K562 (cell line): ENCODE measurements at regions not wholly inside any gene's neighbourhood (a gene's known extent, or its start where the extent isn't known, plus 50 kb on each side); places are given as distances from the start of the nearest gene placed in this dataset.
A peak's percentile ranks its signal among the peaks of the same experiment; 100 is the strongest.
"Not testable (repeated sequence)": the region's sequence is repeated elsewhere in the genome, so short reads cannot be mapped to it uniquely, and the experiment has no call there.

Source experiments
- ATAC-seq: fragments of 200-7000 bp; cut with Tn5 transposase; 3 replicates; pipeline ENCODE4 v1.9.1; 2020; ENCODE audit warnings: moderate library complexity
- BruUV-seq: library from RNA; stranded (reverse); fragments of 400-500 nt; replicated peaks from 2 replicates; lab custom pipeline; 2021; lab: Mats Ljungman, UMichigan
- CTCF ChIA-PET: fragments of 300-600 bp; formaldehyde crosslinking; extraction: SDS; loops from one replicate; lab custom pipeline; 2021; ENCODE audit warnings: low intra/inter-chr PET ratio; lab: Yijun Ruan, JAX
- POLR2A ChIA-PET: fragments of 300-600, 350-650 bp; sonication (Branson Sonifier 250); formaldehyde crosslinking; extraction: SDS; loops from one replicate; lab custom pipeline; 2021; ENCODE audit warnings: antibody characterized with exemption, inconsistent platforms; lab: Yijun Ruan, JAX
- DNase-seq, 4 experiments: peaks; one replicate each; pipeline versions ENCODE4 v3.0.0 to v3.0.0-alpha.2; 2011 to 2018; ENCODE audit warnings: low spot score in 3 of 4, mixed read lengths in 3 of 4; ENCODE audit errors: extremely low read depth in 1 of 4
- FAIRE-seq: peaks from 2 replicates; lab custom pipeline; 2011; peaks lifted over from hg19 to GRCh38; lab: Jason Lieb, UNC
- H2AFZ ChIP-seq: 2 replicates; pipeline ENCODE4 v1.6.0; 2011; ENCODE audit warnings: low read depth, low read length, control low read depth, inconsistent platforms
- H3K27ac ChIP-seq: fragments of 200-600 bp; 3 replicates; pipeline ENCODE4 v1.8.0; 2011; ENCODE audit warnings: low read depth, mild to moderate bottlenecking, control low read depth, inconsistent platforms, low read length, moderate library complexity, mixed read lengths; ENCODE audit errors: extremely low read depth
- H3K27me3 ChIP-seq, 2 experiments: fragments of 300-600 bp in 1 of 2; 2 replicates in 1 of 2; 3 replicates in 1 of 2; pipeline versions ENCODE4 v1.6.0 to v1.8.0; 2011; ENCODE audit warnings: inconsistent platforms in 2 of 2, low read length in 2 of 2, mild to moderate bottlenecking in 1 of 2, mixed read lengths in 1 of 2, moderate library complexity in 1 of 2; ENCODE audit not compliant: control insufficient read depth in 2 of 2, insufficient read depth in 2 of 2
- H3K36me3 ChIP-seq: fragments of 300-600 bp; 3 replicates; pipeline ENCODE4 v1.8.0; 2011; ENCODE audit warnings: mild to moderate bottlenecking, low read length, inconsistent platforms; ENCODE audit not compliant: control insufficient read depth, insufficient read depth
- H3K4me1 ChIP-seq, 2 experiments: fragments of 200-600 bp in 1 of 2; replicated peaks in 1 of 2; 2 replicates in 1 of 2; 3 replicates in 1 of 2; pipeline versions ENCODE4 v1.5.1 to v1.8.0; 2011; ENCODE audit warnings: inconsistent platforms in 2 of 2, low read length in 2 of 2, mild to moderate bottlenecking in 1 of 2, mixed read lengths in 1 of 2, moderate library complexity in 1 of 2; ENCODE audit not compliant: control insufficient read depth in 2 of 2, insufficient read depth in 2 of 2
- H3K4me2 ChIP-seq: 2 replicates; pipeline ENCODE4 v1.6.1; 2011; ENCODE audit warnings: low read length, control low read depth, inconsistent platforms, mixed read lengths; ENCODE audit not compliant: insufficient read depth
- H3K4me3 ChIP-seq: fragments of 200-600 bp; sonication (generic), shearing (Covaris generic); 2 replicates; pipeline ENCODE4 v1.5.1; 2016; ENCODE audit warnings: control low read depth, inconsistent platforms
- H3K79me2 ChIP-seq: fragments of 200-600 bp; 3 replicates; pipeline ENCODE4 v1.8.0; 2011; ENCODE audit warnings: low read length, inconsistent platforms; ENCODE audit not compliant: control insufficient read depth, insufficient read depth
- H3K9ac ChIP-seq, 2 experiments: 2 replicates each; pipeline versions ENCODE4 v1.6.0 to v1.6.1; 2011; ENCODE audit warnings: low read depth in 2 of 2, low read length in 2 of 2, control low read depth in 1 of 2, inconsistent platforms in 1 of 2, mild to moderate bottlenecking in 1 of 2, mixed read lengths in 1 of 2; ENCODE audit not compliant: insufficient read depth in 1 of 2
- H3K9me1 ChIP-seq: one replicate; pipeline ENCODE4 v1.6.0; 2011; ENCODE audit warnings: inconsistent platforms, mild to moderate bottlenecking, low read length, moderate library complexity; ENCODE audit not compliant: control insufficient read depth, insufficient read depth
- H3K9me3 ChIP-seq: replicated peaks from 2 replicates; pipeline ENCODE4 v1.5.1; 2011; ENCODE audit warnings: low read depth, low read length, inconsistent platforms; ENCODE audit not compliant: control insufficient read depth, insufficient read depth
- H4K20me1 ChIP-seq: replicated peaks from 2 replicates; pipeline ENCODE4 v1.6.1; 2011; ENCODE audit warnings: low read length, inconsistent platforms, mixed read lengths; ENCODE audit not compliant: control insufficient read depth, insufficient read depth
- BCOR ChIP-seq: fragments of 450-650 bp; IDR thresholded peaks from 2 replicates; pipeline ENCODE4 v1.6.1; 2016
- ERF ChIP-seq: fragments of 450-650 bp; formaldehyde crosslinking; IDR thresholded peaks from 2 replicates; pipeline ENCODE4 v1.4.0; 2020; ENCODE audit warnings: mild to moderate bottlenecking, mixed read lengths
- FOS ChIP-seq: IDR thresholded peaks from 3 replicates; pipeline ENCODE4 v1.6.1; 2011; ENCODE audit not compliant: insufficient read length; ENCODE audit errors: extremely low read depth
- HNRNPK ChIP-seq: fragments of 200-400 bp; formaldehyde crosslinking; IDR thresholded peaks from one replicate; pipeline ENCODE4 v1.6.1; 2018; ENCODE audit warnings: mild to moderate bottlenecking, low read depth, low read length; ENCODE audit not compliant: poor library complexity, severe bottlenecking
- L3MBTL2 ChIP-seq: fragments of 450-650 bp; IDR thresholded peaks from 2 replicates; pipeline ENCODE4 v1.6.1; 2016; ENCODE audit warnings: mild to moderate bottlenecking, moderate library complexity
- MNT ChIP-seq, 2 experiments: fragments of 450-650 bp; conservative IDR thresholded peaks; 2 replicates each; pipeline ENCODE4 v1.6.1; 2017; ENCODE audit warnings: mild to moderate bottlenecking in 2 of 2, moderate library complexity in 2 of 2
- MTA3 ChIP-seq: fragments of 450-650 bp; formaldehyde crosslinking; IDR thresholded peaks from 2 replicates; pipeline ENCODE4 v1.6.1; 2017; ENCODE audit warnings: mild to moderate bottlenecking, borderline replicate concordance
- NFYB ChIP-seq: IDR thresholded peaks from 2 replicates; pipeline ENCODE4 v1.6.1; 2011; ENCODE audit warnings: mild to moderate bottlenecking, moderate library complexity; ENCODE audit not compliant: insufficient read length; ENCODE audit errors: extremely low read depth
- PHF8 ChIP-seq: fragments of 200-600 bp; sonication (generic); IDR thresholded peaks from 2 replicates; pipeline ENCODE4 v1.6.1; 2012; ENCODE audit warnings: mixed run types, mild to moderate bottlenecking, inconsistent platforms, low read length, moderate library complexity, borderline replicate concordance
- POLR2A ChIP-seq: fragments of 450-650 bp; conservative IDR thresholded peaks from 2 replicates; pipeline ENCODE4 v1.6.1; 2016
- POLR2B ChIP-seq: fragments of 450-650 bp; IDR thresholded peaks from 2 replicates; pipeline ENCODE4 v1.6.1; 2018; ENCODE audit warnings: low read depth; ENCODE audit not compliant: partially characterized antibody
- POLR2G ChIP-seq: fragments of 200-400 bp; formaldehyde crosslinking; IDR thresholded peaks from 2 replicates; pipeline ENCODE4 v1.6.1; 2017; ENCODE audit warnings: low read depth, mild to moderate bottlenecking, antibody characterized with exemption, low read length, moderate library complexity
- POLR2H ChIP-seq: IDR thresholded peaks from 2 replicates; pipeline ENCODE4 v1.6.1; 2016; ENCODE audit warnings: missing genetic modification characterization, low read depth, mild to moderate bottlenecking, control low read depth, missing compliant biosample characterization, moderate library complexity
- RBFOX2 ChIP-seq: fragments of 200-400 bp; formaldehyde crosslinking; IDR thresholded peaks from 2 replicates; pipeline ENCODE4 v1.6.1; 2017; ENCODE audit warnings: low read depth, mild to moderate bottlenecking, low read length, moderate library complexity
- SMARCA4 ChIP-seq: fragments of 450-650 bp; IDR thresholded peaks from 2 replicates; pipeline ENCODE4 v1.6.1; 2016
- SREBF1 ChIP-seq: fragments of 150-350 bp; IDR thresholded peaks from 2 replicates; pipeline ENCODE4 v1.6.1; 2014; ENCODE audit warnings: antibody characterized with exemption, low read depth, low read length, borderline replicate concordance
- STAG1 ChIP-seq: sonication (generic); formaldehyde crosslinking; IDR thresholded peaks from 2 replicates; pipeline ENCODE4 v1.5.0; 2020; ENCODE audit warnings: missing genetic modification reagents, borderline replicate concordance
- SUPT5H ChIP-seq: fragments of 450-650 bp; IDR thresholded peaks from 2 replicates; pipeline ENCODE4 v1.6.1; 2016
- TOE1 ChIP-seq, 2 experiments: fragments of 450-650 bp in 1 of 2; sonication (generic) in 1 of 2; formaldehyde crosslinking in 1 of 2; IDR thresholded peaks; 2 replicates each; pipeline versions ENCODE4 v1.7.1 to v1.8.0; 2016 to 2022; ENCODE audit warnings: borderline replicate concordance in 2 of 2, mild to moderate bottlenecking in 2 of 2, antibody characterized with exemption in 1 of 2, inconsistent platforms in 1 of 2, low read depth in 1 of 2, missing genetic modification reagents in 1 of 2, moderate library complexity in 1 of 2
- WGBS: fragments of 100-300 bp; shearing (Covaris generic); methylation state at CpG from one replicate; pipeline ENCODE4 v1.1.6; 2016; ENCODE audit warnings: low coverage, mixed read lengths; ENCODE audit not compliant: insufficient coverage; ENCODE audit errors: missing lambda C conversion rate; 5-methylcytosine and 5-hydroxymethylcytosine counted together
- in situ Hi-C: fragments of 300-500 bp; cut with MboI; formaldehyde crosslinking; loops from 4 replicates; pipeline ENCODE4 v1.15.0; 2018; ENCODE audit warnings: inconsistent platforms, mixed read lengths
- intact Hi-C: fragments of 100-400 bp; cut with micrococcal nuclease; formaldehyde crosslinking; loops from 2 replicates; pipeline ENCODE4 v1.14.2; 2022

DNA sequence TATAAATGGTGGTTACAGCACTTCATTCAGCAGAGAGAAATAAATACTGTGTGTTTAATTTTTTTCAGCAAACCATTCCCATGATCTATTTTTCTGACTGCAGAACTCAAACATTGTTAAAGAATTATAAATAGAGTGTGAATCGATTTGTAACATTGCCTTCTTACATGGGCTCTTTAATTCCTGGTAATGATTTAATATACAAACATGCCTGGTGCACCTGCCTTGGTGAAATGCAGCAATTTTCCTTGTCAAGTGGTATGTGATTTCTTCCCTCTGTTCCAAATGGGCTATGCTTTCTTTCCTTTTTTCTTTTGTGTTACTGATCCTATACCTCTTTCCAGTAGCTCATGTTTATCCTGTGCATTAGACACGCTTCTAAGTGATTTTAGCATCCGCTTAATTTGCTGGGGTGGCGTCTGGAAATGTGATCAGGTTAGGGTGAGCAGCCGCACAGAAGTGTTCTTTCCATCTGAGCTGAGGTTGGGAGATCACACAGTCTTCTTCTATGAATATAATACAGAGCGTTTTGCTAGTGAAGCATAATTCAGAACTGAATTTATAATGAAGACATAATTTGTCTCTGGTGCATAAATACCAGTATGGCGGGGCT is 94.3 kb upstream of the ITGB1 start (continued):
- TF ChIP-seq MNT (conservative IDR thresholded peaks at IDR 0.05) (no peak), STAG1 (CRISPR knock-in tag) (no peak), L3MBTL2 (no peak), POLR2G (no peak), ERF (CRISPR knock-in tag) (no peak), HNRNPK (no peak)

DNA sequence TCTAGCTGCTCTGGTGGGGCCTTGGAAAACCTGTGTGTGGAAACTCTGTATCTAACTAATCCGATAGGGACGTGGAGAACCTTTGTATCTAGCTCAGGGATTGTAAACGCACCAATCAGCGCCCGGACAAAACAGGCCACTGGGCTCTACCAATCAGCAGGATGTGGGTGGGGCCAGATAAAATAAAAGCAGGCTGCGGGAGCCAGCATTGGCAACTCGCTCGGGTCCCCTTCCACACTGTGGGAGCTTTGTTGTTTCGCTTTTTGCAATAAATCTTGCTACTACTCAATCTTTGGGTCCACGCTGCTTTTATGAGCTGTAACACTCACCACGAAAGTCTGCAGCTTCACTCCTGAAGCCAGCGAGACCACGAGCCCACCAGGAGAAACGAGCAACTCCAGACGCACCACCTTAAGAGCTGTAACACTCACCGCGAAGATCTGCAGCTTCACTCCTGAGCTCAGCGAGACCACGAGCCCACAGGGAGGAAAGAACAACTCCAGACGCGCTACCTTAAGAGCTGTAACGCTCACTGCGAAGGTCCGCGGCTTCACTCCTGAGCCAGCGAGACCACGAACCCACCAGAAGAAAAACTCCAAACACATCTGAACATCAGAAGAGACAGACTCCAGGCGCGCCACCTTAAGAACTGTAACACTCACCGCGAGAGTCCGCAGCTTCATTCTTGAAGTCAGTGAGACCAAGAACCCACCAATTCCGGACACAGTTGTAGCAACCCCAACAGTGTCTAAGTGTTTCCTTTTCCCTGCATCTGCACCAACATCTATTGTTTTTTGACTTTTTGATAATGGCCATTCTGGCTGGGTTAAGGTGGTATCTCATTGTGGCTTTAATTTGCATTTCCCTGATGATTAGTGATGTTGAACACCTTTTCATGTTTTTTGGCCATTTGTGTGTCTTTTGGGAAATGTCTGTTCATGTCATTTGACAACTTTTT is 92.2 kb upstream of the ITGB1 start:
- H3K36me3 ChIP-seq; H3K4me1 ChIP-seq; H4K20me1 ChIP-seq; H3K9me1 ChIP-seq; H3K27me3 ChIP-seq; H3K9me3 ChIP-seq; in situ Hi-C loops; CTCF ChIA-PET; H3K79me2 ChIP-seq; TF ChIP-seq TOE1 (CRISPR knock-in tag; IDR thresholded peaks at IDR 0.05; ENCODE audit: borderline replicate concordance, low read depth): not testable (repeated sequence)
- TSS peak; percentile 68 for BruUV-seq
- ATAC-seq (peak; percentile 37), FAIRE-seq (peak; percentile 46), DNase-seq (peak in 1 of 4 experiments; percentile 32)
- intact Hi-C loops = loop anchor here (1.0 kb wide), 1 partner anchor 17 kb away; no protein-coding TSS in a partner anchor
- Histone ChIP-seq H3K4me3 (peak overlapping the region; percentile 41), H3K27ac (peak overlapping the region; percentile 58; the same call in 1 of the 3 replicates), H3K9ac (peak overlapping the region; percentile 60 to 86), H3K4me2 (peak overlapping the region; percentile 75), H2AFZ (peak overlapping the region; percentile 96)
- POLR2A ChIA-PET = interaction anchor here (0.6 to 1.1 kb wide), 4 partner anchors 17 to 573 kb away, joined by 3 read pairs; no protein-coding TSS in a partner anchor
- WGBS = 6% methylated on average over 28 of the region's 33 CpGs
- TF ChIP-seq NFYB = peak; percentile 73
- TF ChIP-seq POLR2H = peak; percentile 79
- TF ChIP-seq SUPT5H = peak; percentile 61
- peak; percentile 89 for TF ChIP-seq SREBF1
- TF ChIP-seq BCOR = peak; percentile 11; the same call in 1 of the 2 replicates
- TF ChIP-seq L3MBTL2 = peak; percentile 51
- TF ChIP-seq PHF8 = peak; percentile 24; the same call in 1 of the 2 replicates
- peak; percentile 10 for TF ChIP-seq FOS
- 0 out of 2 replicates have a peak, but pooled peaks have one; percentile 29 for TF ChIP-seq TOE1 (IDR thresholded peaks at IDR 0.05; ENCODE audit: borderline replicate concordance)
- 0 out of 2 replicates have a peak, but pooled peaks have one; percentile 54 for TF ChIP-seq MTA3
- peak; percentile 50 for TF ChIP-seq POLR2B
- TF ChIP-seq SMARCA4 = 0 out of 2 replicates have a peak, but pooled peaks have one; percentile 10
- TF ChIP-seq POLR2A = peak; percentile 77
- peak; percentile 54 for TF ChIP-seq RBFOX2
